Peyer's patch (tissue), 4 donors: ENCODE measurements at regions not wholly inside any gene's neighbourhood (a gene's known extent, or its start where the extent isn't known, plus 50 kb on each side); places are given as distances from the start of the nearest gene placed in this dataset.

Experiments used
- CTCF ChIP-seq, 6 experiments: fragments of 450-650 bp in 4 of 6; fragments of 200-600 bp in 2 of 6; sonication (generic) in 1 of 6; IDR thresholded peaks; one replicate each; pipeline ENCODE4 v1.5.1; 2017 to 2019; ENCODE audit warnings: antibody characterized with exemption in 6 of 6, mild to moderate bottlenecking in 3 of 6, moderate library complexity in 1 of 6
- POLR2A ChIP-seq, 2 donors: fragments of 450-650 bp; IDR thresholded peaks; one replicate each; pipeline ENCODE4 v1.5.1; 2017; ENCODE audit warnings: antibody characterized with exemption in 2 of 2, mild to moderate bottlenecking in 2 of 2, moderate library complexity in 2 of 2

- TF ChIP-seq CTCF (IDR thresholded peaks at IDR 0.05) (no peak), POLR2A (IDR thresholded peaks at IDR 0.05) (no peak)
Measured at GRCh38 chr3:191813245-191813644, 352.3 kb downstream of the PYDC2 start.
